Ovary (tissue), 7 donors: ENCODE measurements at regions not wholly inside any gene's neighbourhood (a gene's known extent, or its start where the extent isn't known, plus 50 kb on each side); places are given as distances from the start of the nearest gene placed in this dataset.

Experiments used
- DNase-seq, 5 donors: peaks; one replicate each; pipeline ENCODE4 v3.0.0-alpha.2; 2019 to 2020
- H3K27ac ChIP-seq, 2 donors: fragments of 200-600 bp; one replicate each; pipeline versions ENCODE4 v1.5.1 to v1.8.0; 2019 to 2022
- H3K27me3 ChIP-seq: fragments of 200-600 bp; one replicate; pipeline ENCODE4 v1.8.0; 2022
- H3K36me3 ChIP-seq: fragments of 200-600 bp; sonication (generic); one replicate; pipeline ENCODE4 v1.5.1; 2019
- H3K4me1 ChIP-seq: one replicate; pipeline ENCODE4 v1.8.1; 2013; ENCODE audit warnings: mild to moderate bottlenecking, moderate library complexity; ENCODE audit not compliant: insufficient read depth
- H3K4me3 ChIP-seq: fragments of 200-600 bp; sonication (generic); one replicate; pipeline ENCODE4 v1.5.1; 2017
- H3K9me3 ChIP-seq, 2 donors: fragments of 200-600 bp in 1 of 2; sonication (generic) in 1 of 2; one replicate each; pipeline versions ENCODE4 v1.5.1 to v1.8.1; 2013 to 2019; ENCODE audit warnings: mild to moderate bottlenecking in 1 of 2, moderate library complexity in 1 of 2
- CTCF ChIP-seq, 3 donors: fragments of 450-650 bp in 2 of 3; fragments of 200-600 bp in 1 of 3; IDR thresholded peaks; one replicate each; pipeline versions ENCODE4 v1.5.1 to v1.8.0; 2016 to 2022; ENCODE audit warnings: antibody characterized with exemption in 3 of 3, mild to moderate bottlenecking in 1 of 3
- EP300 ChIP-seq: sonication (generic); formaldehyde crosslinking; IDR thresholded peaks from one replicate; pipeline ENCODE4 v1.6.1; 2017; ENCODE audit warnings: antibody characterized with exemption
- POLR2A ChIP-seq: fragments of 450-650 bp; IDR thresholded peaks from one replicate; pipeline ENCODE4 v1.6.1; 2017; ENCODE audit warnings: antibody characterized with exemption, mild to moderate bottlenecking, moderate library complexity
- WGBS, 3 donors: extraction: QIAGEN DNeasy Blood & Tissue Kit in 1 of 3; methylation state at CpG; one replicate each; pipeline versions ENCODE4 v1.1.5 to v1.1.7; 2013 to 2017; 5-methylcytosine and 5-hydroxymethylcytosine counted together
- intact Hi-C, 4 donors: fragments of 100-400 bp; cut with DNase I; formaldehyde crosslinking; loops; one replicate each; pipeline versions ENCODE4 v1.11.0 to v1.15.1; 2022 to 2023
- donor health status: DM: no; HTN: no; CAD: no; lungs with moderate emphysema.
- donor health status: DM: no; HTN: no; CAD: no.
- donor health status: Bipolar disorder and iron deficiency.
- donor health status: DM: no; HTN: no; CAD: no.
- donor health status: DM: yes; HTN: yes; CAD: no.

- Histone ChIP-seq H3K27me3 (no peaks in the 10 kb centered on the region), H3K36me3 (no peaks in the 10 kb centered on the region), H3K9me3 (no peaks in the 10 kb centered on the region), H3K27ac (no peak overlapping the region), H3K4me1 (peaks cover 4% of the 10 kb centered on the region), H3K4me3 (no peak overlapping the region)
- intact Hi-C loops, result no loop called here
- TF ChIP-seq EP300, result no peak
- no peak for TF ChIP-seq POLR2A
- no peak for TF ChIP-seq CTCF (IDR thresholded peaks at IDR 0.05)
- no peak for DNase-seq
Measured at GRCh38 chr9:96175796-96176195, 126.2 kb downstream of the HSD17B3 start.

- Histone ChIP-seq H3K36me3 (no peaks in the 10 kb centered on the region), H3K9me3 (no peaks in the 10 kb centered on the region), H3K27me3 (no peaks in the 10 kb centered on the region), H3K4me3 (no peak overlapping the region), H3K4me1 (peaks cover 7% of the 10 kb centered on the region), H3K27ac (no peak overlapping the region)
- TF ChIP-seq EP300, result no peak
- no peak for TF ChIP-seq CTCF (IDR thresholded peaks at IDR 0.05)
- TF ChIP-seq POLR2A, result no peak
- no peak for DNase-seq
- WGBS, 3 donors, result 94 to 100% (median 97%) methylated on average over 1 of the region's 1 CpG
- intact Hi-C loops, result no loop called here
Measured at GRCh38 chr9:96175001-96175400, 127.0 kb downstream of the HSD17B3 start.

- 92% methylated on average over 3 of the region's 3 CpGs for WGBS, 3 donors
- intact Hi-C loops, result loop anchor here in 1 of 4 donors (5.0 kb wide), 1 partner anchor 87 kb away; no protein-coding TSS in a partner anchor
- TF ChIP-seq POLR2A (no peak), EP300 (no peak), CTCF (IDR thresholded peaks at IDR 0.05) (no peak)
Measured at GRCh38 chr9:96174371-96174770, 127.6 kb downstream of the HSD17B3 start.

GRCh38 chr9:96173640-96174039, 128.3 kb downstream of the HSD17B3 start:
- TF ChIP-seq EP300 (no peak), CTCF (IDR thresholded peaks at IDR 0.05) (no peak), POLR2A (no peak)
- Histone ChIP-seq H3K36me3 (no peaks in the 10 kb centered on the region), H3K27me3 (no peaks in the 10 kb centered on the region), H3K4me3 (no peak overlapping the region), H3K27ac (no peak overlapping the region), H3K4me1 (peaks cover 10% of the 10 kb centered on the region), H3K9me3 (no peaks in the 10 kb centered on the region)
- WGBS, 3 donors, result 79 to 83% (median 79%) methylated on average over 7 of the region's 7 CpGs
- intact Hi-C loops, result loop anchor here in 1 of 4 donors (5.0 kb wide), 1 partner anchor 86 kb away; no protein-coding TSS in a partner anchor
- no peak for DNase-seq

More at GRCh38 chr9:96174371-96174770, 127.6 kb downstream of the HSD17B3 start:
- no peak for DNase-seq
- Histone ChIP-seq H3K4me3 (no peak overlapping the region), H3K4me1 (peaks cover 8% of the 10 kb centered on the region), H3K36me3 (no peaks in the 10 kb centered on the region), H3K9me3 (no peaks in the 10 kb centered on the region), H3K27ac (no peak overlapping the region), H3K27me3 (no peaks in the 10 kb centered on the region)
